ENCODE measurements at regions not wholly inside any gene's neighbourhood (a gene's known extent, or its start where the extent isn't known, plus 50 kb on each side); places are given as distances from the start of the nearest gene placed in this dataset.

DNA sequence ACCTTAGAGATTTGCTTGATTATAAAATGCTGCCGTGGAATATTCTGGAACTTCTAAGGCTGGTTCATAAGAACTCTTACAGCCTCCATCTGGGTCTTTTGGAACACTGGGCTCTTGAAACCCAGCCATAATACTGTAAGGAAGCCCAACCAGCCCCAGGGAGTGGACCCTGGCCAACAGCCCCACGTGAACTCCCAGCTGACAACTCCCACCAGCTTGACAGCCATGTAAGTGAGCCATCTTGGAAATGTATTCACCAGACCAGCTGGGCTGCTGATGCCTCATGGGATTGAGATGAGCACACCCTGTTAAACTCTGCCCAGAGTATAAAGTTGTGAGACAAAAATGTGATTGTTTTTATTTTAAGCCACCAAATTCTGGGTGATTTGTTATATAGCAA, 378.7 kb upstream of the RAG2 start:
- Mint-ChIP-seq H3K27me3 (no peaks in the 10 kb centered on the region), H3K36me3 (no peaks in the 10 kb centered on the region), H3K4me3 (no peak overlapping the region), H3K27ac (no peak overlapping the region), H3K9me3 (no peaks in the 10 kb centered on the region), H3K4me1 (ENCODE audit: unreplicated experiment) (no peaks in the 10 kb centered on the region)
- TF ChIP-seq, protein P1, sequence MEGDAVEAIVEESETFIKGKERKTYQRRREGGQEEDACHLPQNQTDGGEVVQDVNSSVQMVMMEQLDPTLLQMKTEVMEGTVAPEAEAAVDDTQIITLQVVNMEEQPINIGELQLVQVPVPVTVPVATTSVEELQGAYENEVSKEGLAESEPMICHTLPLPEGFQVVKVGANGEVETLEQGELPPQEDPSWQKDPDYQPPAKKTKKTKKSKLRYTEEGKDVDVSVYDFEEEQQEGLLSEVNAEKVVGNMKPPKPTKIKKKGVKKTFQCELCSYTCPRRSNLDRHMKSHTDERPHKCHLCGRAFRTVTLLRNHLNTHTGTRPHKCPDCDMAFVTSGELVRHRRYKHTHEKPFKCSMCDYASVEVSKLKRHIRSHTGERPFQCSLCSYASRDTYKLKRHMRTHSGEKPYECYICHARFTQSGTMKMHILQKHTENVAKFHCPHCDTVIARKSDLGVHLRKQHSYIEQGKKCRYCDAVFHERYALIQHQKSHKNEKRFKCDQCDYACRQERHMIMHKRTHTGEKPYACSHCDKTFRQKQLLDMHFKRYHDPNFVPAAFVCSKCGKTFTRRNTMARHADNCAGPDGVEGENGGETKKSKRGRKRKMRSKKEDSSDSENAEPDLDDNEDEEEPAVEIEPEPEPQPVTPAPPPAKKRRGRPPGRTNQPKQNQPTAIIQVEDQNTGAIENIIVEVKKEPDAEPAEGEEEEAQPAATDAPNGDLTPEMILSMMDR (conservative IDR thresholded peaks at IDR 0.05): no peak
- no peak for DNase-seq (ENCODE audit: extremely low spot score, unreplicated experiment)

DNA sequence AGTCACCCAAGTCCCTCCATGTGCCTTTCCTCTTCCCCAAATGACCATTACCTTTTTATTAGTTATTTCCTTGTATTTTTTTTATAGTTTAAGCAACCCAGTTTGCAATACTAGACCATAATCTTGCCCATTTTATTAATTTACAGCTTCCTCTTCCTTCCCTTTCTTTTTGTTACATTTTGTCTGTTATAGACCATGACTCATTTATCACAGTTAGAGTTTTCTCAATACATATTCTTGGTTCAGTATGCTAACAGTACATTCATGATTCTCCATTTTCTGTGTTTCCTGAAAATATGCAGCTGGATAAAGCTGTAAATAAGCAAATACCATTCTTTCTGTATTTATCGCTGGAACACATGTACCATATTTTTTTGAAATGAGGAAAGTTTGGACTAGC, 376.7 kb upstream of the RAG2 start:
- H3K36me3 Mint-ChIP-seq: no peaks in the 10 kb centered on the region
- no peaks in the 10 kb centered on the region for H3K9me3 Mint-ChIP-seq
- DNase-seq (ENCODE audit: extremely low spot score, unreplicated experiment): no peak
- no peaks in the 10 kb centered on the region for H3K27me3 Mint-ChIP-seq
- TF ChIP-seq, protein P1 (conservative IDR thresholded peaks at IDR 0.05): no peak
- H3K4me1 Mint-ChIP-seq (ENCODE audit: unreplicated experiment): no peaks in the 10 kb centered on the region
- H3K27ac Mint-ChIP-seq: no peak overlapping the region
- H3K4me3 Mint-ChIP-seq: no peak overlapping the region

GRCh38 chr11:36953976-36954375, 355.9 kb upstream of the RAG2 start:
- TF ChIP-seq, protein P1 (conservative IDR thresholded peaks at IDR 0.05): no peak
- H3K4me1 Mint-ChIP-seq (ENCODE audit: unreplicated experiment): peaks cover 3% of the 10 kb centered on the region
- no peaks in the 10 kb centered on the region for H3K27me3 Mint-ChIP-seq
- no peak overlapping the region for H3K4me3 Mint-ChIP-seq
- no peak for DNase-seq (ENCODE audit: extremely low spot score, unreplicated experiment)
- no peak overlapping the region for H3K27ac Mint-ChIP-seq
- H3K36me3 Mint-ChIP-seq: no peaks in the 10 kb centered on the region
- H3K9me3 Mint-ChIP-seq: no peaks in the 10 kb centered on the region

- no peaks in the 10 kb centered on the region for H3K27me3 Mint-ChIP-seq
- H3K36me3 Mint-ChIP-seq: no peaks in the 10 kb centered on the region
- H3K4me3 Mint-ChIP-seq: no peak overlapping the region
- H3K27ac Mint-ChIP-seq: no peak overlapping the region
- no peaks in the 10 kb centered on the region for H3K9me3 Mint-ChIP-seq
- peaks cover under 1% of the 10 kb centered on the region for H3K4me1 Mint-ChIP-seq (ENCODE audit: unreplicated experiment)
- no peak for DNase-seq (ENCODE audit: extremely low spot score, unreplicated experiment)
- TF ChIP-seq, protein P1 (conservative IDR thresholded peaks at IDR 0.05): no peak
Measured at GRCh38 chr11:36948460-36949127, 350.6 kb upstream of the RAG2 start.

- H3K4me3 Mint-ChIP-seq: no peak overlapping the region
- H3K27me3 Mint-ChIP-seq: no peaks in the 10 kb centered on the region
- DNase-seq (ENCODE audit: extremely low spot score, unreplicated experiment): no peak
Measured at GRCh38 chr11:36945384-36945783, 347.3 kb upstream of the RAG2 start.

More at GRCh38 chr11:36945384-36945783, 347.3 kb upstream of the RAG2 start:
- H3K9me3 Mint-ChIP-seq: no peaks in the 10 kb centered on the region
- no peak overlapping the region for H3K27ac Mint-ChIP-seq
- H3K4me1 Mint-ChIP-seq (ENCODE audit: unreplicated experiment): no peaks in the 10 kb centered on the region
- TF ChIP-seq, protein P1 (conservative IDR thresholded peaks at IDR 0.05): peak; percentile 76
- H3K36me3 Mint-ChIP-seq: no peaks in the 10 kb centered on the region
